ENCODE measurements at regions not wholly inside any gene's neighbourhood (a gene's known extent, or its start where the extent isn't known, plus 50 kb on each side); places are given as distances from the start of the nearest gene placed in this dataset.
"Not testable (repeated sequence)": the region's sequence is repeated elsewhere in the genome, so short reads cannot be mapped to it uniquely, and the experiment has no call there.

GRCh38 chrX:81959964-81960363 is 758.1 kb downstream of the SH3BGRL start:
- DNase-seq (ENCODE audit: low read depth): no peak
- no peak overlapping the region for H3K9ac ChIP-seq (ENCODE audit: low read length)
- H3K4me1 ChIP-seq (ENCODE audit: control insufficient read depth, insufficient read depth, low read length): no peaks in the 10 kb centered on the region
- H3K4me3 ChIP-seq (ENCODE audit: low read length): no peak overlapping the region
- H3K27me3 ChIP-seq (replicated peaks; ENCODE audit: control insufficient read depth, insufficient read depth, low read length): no peaks in the 10 kb centered on the region
- H3K9me3 ChIP-seq (ENCODE audit: control insufficient read depth, low read length): no peaks in the 10 kb centered on the region
- H3K36me3 ChIP-seq (ENCODE audit: control insufficient read depth, insufficient read depth, low read length, severe bottlenecking): no peaks in the 10 kb centered on the region

DNA sequence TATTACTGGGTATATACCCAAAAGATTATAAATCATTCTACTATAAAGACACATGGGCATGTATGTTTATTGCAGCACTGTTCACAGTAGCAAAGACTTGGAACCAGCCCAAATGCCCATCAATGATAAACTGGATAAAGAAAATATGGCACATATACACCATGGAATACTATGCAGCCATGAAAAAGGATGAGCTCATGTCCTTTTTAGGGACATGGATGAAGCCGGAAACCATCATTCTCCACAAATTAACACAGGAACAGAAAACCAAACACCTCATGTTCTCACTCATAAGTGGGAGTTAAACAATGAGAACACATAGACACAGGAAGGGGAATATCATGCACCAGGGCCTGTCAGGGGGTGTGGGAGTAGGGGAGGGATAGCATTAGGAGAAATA is 772.5 kb downstream of the SH3BGRL start:
- not testable (repeated sequence) for H3K4me3 ChIP-seq (ENCODE audit: low read length); H3K4me1 ChIP-seq (ENCODE audit: control insufficient read depth, insufficient read depth, low read length); H3K9me3 ChIP-seq (ENCODE audit: control insufficient read depth, low read length); DNase-seq (ENCODE audit: low read depth); H3K36me3 ChIP-seq (ENCODE audit: control insufficient read depth, insufficient read depth, low read length, severe bottlenecking); H3K9ac ChIP-seq (ENCODE audit: low read length); H3K27me3 ChIP-seq (replicated peaks; ENCODE audit: control insufficient read depth, insufficient read depth, low read length)

DNA sequence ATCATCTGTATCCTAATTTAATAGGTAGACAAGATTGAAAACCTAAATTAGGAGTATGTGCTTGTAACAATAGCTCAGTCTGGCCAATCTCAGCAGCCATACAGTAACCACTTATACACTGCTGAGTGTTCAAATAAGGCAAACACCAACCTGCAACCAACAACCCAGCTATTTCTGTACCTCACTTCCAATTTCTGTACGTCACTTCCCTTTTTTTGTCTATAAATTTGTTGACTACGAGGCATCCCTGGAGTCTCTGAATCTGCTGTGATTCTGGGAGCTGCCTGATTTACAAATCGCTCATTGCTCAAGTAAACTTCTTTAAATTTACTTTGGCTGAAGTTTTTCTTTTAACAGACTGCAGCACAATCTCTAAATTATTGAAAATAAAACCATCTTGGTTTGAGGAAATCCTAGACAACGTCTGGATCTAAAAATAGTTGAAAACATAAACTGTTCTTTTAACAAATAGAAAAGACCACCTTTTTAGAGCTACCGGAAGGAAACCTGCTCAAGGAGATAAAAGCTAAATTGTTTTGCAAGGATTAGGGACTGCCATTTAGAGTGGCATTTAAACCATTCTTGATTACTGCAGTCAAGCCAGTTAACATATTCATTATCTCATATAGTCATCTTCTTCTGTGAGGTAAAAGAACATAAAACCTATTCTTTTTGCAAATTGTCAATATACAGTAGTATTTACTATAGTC is 778.1 kb downstream of the SH3BGRL start:
- Histone ChIP-seq H3K36me3 (ENCODE audit: control insufficient read depth, insufficient read depth, low read length, severe bottlenecking) (no peaks in the 10 kb centered on the region), H3K4me1 (ENCODE audit: control insufficient read depth, insufficient read depth, low read length) (no peaks in the 10 kb centered on the region), H3K9me3 (ENCODE audit: control insufficient read depth, low read length) (peaks cover 3% of the 10 kb centered on the region), H3K9ac (ENCODE audit: low read length) (no peak overlapping the region), H3K27me3 (replicated peaks; ENCODE audit: control insufficient read depth, insufficient read depth, low read length) (no peaks in the 10 kb centered on the region), H3K4me3 (ENCODE audit: low read length) (no peak overlapping the region)
- no peak for DNase-seq (ENCODE audit: low read depth)

DNA sequence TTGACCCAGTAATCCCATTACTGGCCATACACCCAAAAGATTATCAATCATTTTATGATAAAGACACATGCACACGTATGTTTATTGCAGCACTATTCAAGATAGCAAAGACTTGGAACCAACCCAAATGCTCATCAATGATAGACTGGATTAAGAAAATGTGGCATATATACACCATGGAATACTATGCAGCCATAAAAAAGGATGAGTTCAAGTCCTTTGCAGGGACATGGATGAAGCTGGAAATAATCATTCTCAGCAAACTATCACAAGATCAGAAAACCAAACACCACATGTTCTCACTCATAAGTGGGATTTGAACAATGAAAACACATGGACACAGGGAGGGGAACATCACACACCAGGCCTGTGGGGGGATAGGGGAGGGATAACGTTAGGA is 785.3 kb downstream of the SH3BGRL start:
- H3K9me3 ChIP-seq (ENCODE audit: control insufficient read depth, low read length); DNase-seq (ENCODE audit: low read depth); H3K4me1 ChIP-seq (ENCODE audit: control insufficient read depth, insufficient read depth, low read length); H3K27me3 ChIP-seq (replicated peaks; ENCODE audit: control insufficient read depth, insufficient read depth, low read length); H3K36me3 ChIP-seq (ENCODE audit: control insufficient read depth, insufficient read depth, low read length, severe bottlenecking); H3K4me3 ChIP-seq (ENCODE audit: low read length); H3K9ac ChIP-seq (ENCODE audit: low read length): not testable (repeated sequence)

GRCh38 chrX:81996166-81996565 is 794.3 kb downstream of the SH3BGRL start:
- Histone ChIP-seq H3K27me3 (replicated peaks; ENCODE audit: control insufficient read depth, insufficient read depth, low read length) (no peaks in the 10 kb centered on the region), H3K4me3 (ENCODE audit: low read length) (no peak overlapping the region), H3K4me1 (ENCODE audit: control insufficient read depth, insufficient read depth, low read length) (no peaks in the 10 kb centered on the region), H3K9me3 (ENCODE audit: control insufficient read depth, low read length) (peaks cover 19% of the 10 kb centered on the region), H3K9ac (ENCODE audit: low read length) (no peak overlapping the region), H3K36me3 (ENCODE audit: control insufficient read depth, insufficient read depth, low read length, severe bottlenecking) (no peaks in the 10 kb centered on the region)
- no peak for DNase-seq (ENCODE audit: low read depth)

GRCh38 chrX:82029571-82030218 is 827.8 kb downstream of the SH3BGRL start:
- no peaks in the 10 kb centered on the region for H3K4me1 ChIP-seq (ENCODE audit: control insufficient read depth, insufficient read depth, low read length)
- no peaks in the 10 kb centered on the region for H3K36me3 ChIP-seq (ENCODE audit: control insufficient read depth, insufficient read depth, low read length, severe bottlenecking)
- H3K4me3 ChIP-seq (ENCODE audit: low read length): no peak overlapping the region
- no peak overlapping the region for H3K9ac ChIP-seq (ENCODE audit: low read length)
- no peak for DNase-seq (ENCODE audit: low read depth)
- H3K27me3 ChIP-seq (replicated peaks; ENCODE audit: control insufficient read depth, insufficient read depth, low read length): no peaks in the 10 kb centered on the region
- H3K9me3 ChIP-seq (ENCODE audit: control insufficient read depth, low read length): peaks cover 25% of the 10 kb centered on the region

DNA sequence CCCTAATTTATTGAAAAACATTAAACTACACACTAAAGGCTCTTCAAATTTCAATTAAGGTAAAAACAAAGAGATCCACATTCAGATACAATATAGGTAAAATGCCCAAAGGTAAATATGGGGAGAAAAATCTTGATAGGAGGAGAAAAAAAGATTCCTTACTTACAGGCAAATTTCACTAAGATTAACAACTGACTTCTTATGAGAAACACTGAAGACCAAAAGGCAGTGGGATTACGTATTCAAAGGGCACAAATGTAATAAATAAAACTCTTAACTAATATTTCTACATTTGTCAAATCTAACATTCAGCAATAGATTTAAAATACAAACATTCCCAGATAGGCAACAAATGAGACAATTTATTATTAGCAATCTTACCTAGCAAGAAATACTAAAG is 829.3 kb downstream of the SH3BGRL start:
- no peak for DNase-seq (ENCODE audit: low read depth)
- no peak overlapping the region for H3K4me3 ChIP-seq (ENCODE audit: low read length)
- H3K4me1 ChIP-seq (ENCODE audit: control insufficient read depth, insufficient read depth, low read length): no peaks in the 10 kb centered on the region
- no peaks in the 10 kb centered on the region for H3K36me3 ChIP-seq (ENCODE audit: control insufficient read depth, insufficient read depth, low read length, severe bottlenecking)
- H3K27me3 ChIP-seq (replicated peaks; ENCODE audit: control insufficient read depth, insufficient read depth, low read length): no peaks in the 10 kb centered on the region
- H3K9ac ChIP-seq (ENCODE audit: low read length): no peak overlapping the region
- H3K9me3 ChIP-seq (ENCODE audit: control insufficient read depth, low read length): peaks cover 25% of the 10 kb centered on the region

- H3K9ac ChIP-seq (ENCODE audit: low read length): no peak overlapping the region
- no peaks in the 10 kb centered on the region for H3K36me3 ChIP-seq (ENCODE audit: control insufficient read depth, insufficient read depth, low read length, severe bottlenecking)
- H3K4me1 ChIP-seq (ENCODE audit: control insufficient read depth, insufficient read depth, low read length): no peaks in the 10 kb centered on the region
Observed at GRCh38 chrX:82038793-82039192, 836.9 kb downstream of the SH3BGRL start.

DNA sequence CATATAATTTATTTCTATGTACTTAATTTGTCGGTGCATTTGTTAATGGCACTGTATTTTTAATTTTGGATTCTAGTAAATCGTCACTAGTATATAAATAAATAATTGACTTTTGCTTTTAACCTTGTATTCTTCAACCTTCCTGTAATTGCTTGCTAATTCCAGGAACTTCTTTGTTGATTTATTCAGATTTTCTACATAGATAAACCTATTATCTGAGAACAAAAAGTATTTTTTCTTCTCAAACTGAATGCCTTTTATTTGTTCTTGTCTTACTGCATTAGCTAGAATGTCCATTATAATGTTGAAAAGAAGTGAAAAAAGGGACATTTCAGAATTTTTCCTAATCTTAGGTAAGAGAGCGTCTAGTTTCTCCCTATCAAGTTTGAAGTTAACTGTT is 839.1 kb downstream of the SH3BGRL start:
- H3K27me3 ChIP-seq (replicated peaks; ENCODE audit: control insufficient read depth, insufficient read depth, low read length): no peaks in the 10 kb centered on the region
- peaks cover 5% of the 10 kb centered on the region for H3K9me3 ChIP-seq (ENCODE audit: control insufficient read depth, low read length)
- no peaks in the 10 kb centered on the region for H3K36me3 ChIP-seq (ENCODE audit: control insufficient read depth, insufficient read depth, low read length, severe bottlenecking)
- DNase-seq (ENCODE audit: low read depth): no peak
- H3K4me3 ChIP-seq (ENCODE audit: low read length): no peak overlapping the region
- H3K4me1 ChIP-seq (ENCODE audit: control insufficient read depth, insufficient read depth, low read length): no peaks in the 10 kb centered on the region
- H3K9ac ChIP-seq (ENCODE audit: low read length): no peak overlapping the region

More at GRCh38 chrX:82038793-82039192, 836.9 kb downstream of the SH3BGRL start:
- peaks cover 4% of the 10 kb centered on the region for H3K9me3 ChIP-seq (ENCODE audit: control insufficient read depth, low read length)
- no peaks in the 10 kb centered on the region for H3K27me3 ChIP-seq (replicated peaks; ENCODE audit: control insufficient read depth, insufficient read depth, low read length)
- no peak for DNase-seq (ENCODE audit: low read depth)
- H3K4me3 ChIP-seq (ENCODE audit: low read length): no peak overlapping the region

- Histone ChIP-seq H3K9ac (ENCODE audit: low read length) (no peak overlapping the region), H3K9me3 (ENCODE audit: control insufficient read depth, low read length) (peaks cover 2% of the 10 kb centered on the region), H3K36me3 (ENCODE audit: control insufficient read depth, insufficient read depth, low read length, severe bottlenecking) (no peaks in the 10 kb centered on the region), H3K4me3 (ENCODE audit: low read length) (no peak overlapping the region), H3K4me1 (ENCODE audit: control insufficient read depth, insufficient read depth, low read length) (no peaks in the 10 kb centered on the region), H3K27me3 (replicated peaks; ENCODE audit: control insufficient read depth, insufficient read depth, low read length) (no peaks in the 10 kb centered on the region)
- no peak for DNase-seq (ENCODE audit: low read depth)
Observed at GRCh38 chrX:82058728-82059127, 856.8 kb downstream of the SH3BGRL start.

GRCh38 chrX:82070948-82071347 is 869.0 kb downstream of the SH3BGRL start:
- Histone ChIP-seq H3K36me3 (ENCODE audit: control insufficient read depth, insufficient read depth, low read length, severe bottlenecking) (no peaks in the 10 kb centered on the region), H3K9ac (ENCODE audit: low read length) (no peak overlapping the region)

GRCh38 chrX:82081027-82081426 is 879.1 kb downstream of the SH3BGRL start:
- no peaks in the 10 kb centered on the region for H3K36me3 ChIP-seq (ENCODE audit: control insufficient read depth, insufficient read depth, low read length, severe bottlenecking)
- H3K9ac ChIP-seq (ENCODE audit: low read length): no peak overlapping the region
- H3K4me1 ChIP-seq (ENCODE audit: control insufficient read depth, insufficient read depth, low read length): no peaks in the 10 kb centered on the region
- no peak overlapping the region for H3K4me3 ChIP-seq (ENCODE audit: low read length)
- no peak for DNase-seq (ENCODE audit: low read depth)
- no peaks in the 10 kb centered on the region for H3K27me3 ChIP-seq (replicated peaks; ENCODE audit: control insufficient read depth, insufficient read depth, low read length)
- H3K9me3 ChIP-seq (ENCODE audit: control insufficient read depth, low read length): peaks cover 16% of the 10 kb centered on the region

More at GRCh38 chrX:82070948-82071347, 869.0 kb downstream of the SH3BGRL start:
- H3K4me3 ChIP-seq (ENCODE audit: low read length): no peak overlapping the region
- H3K4me1 ChIP-seq (ENCODE audit: control insufficient read depth, insufficient read depth, low read length): no peaks in the 10 kb centered on the region
- H3K27me3 ChIP-seq (replicated peaks; ENCODE audit: control insufficient read depth, insufficient read depth, low read length): no peaks in the 10 kb centered on the region
- DNase-seq (ENCODE audit: low read depth): no peak
- peaks cover under 1% of the 10 kb centered on the region for H3K9me3 ChIP-seq (ENCODE audit: control insufficient read depth, low read length)

Data from adipocyte (in vitro differentiated cells).